GM19324 (cell line): ENCODE measurements at regions not wholly inside any gene's neighbourhood (a gene's known extent, or its start where the extent isn't known, plus 50 kb on each side); places are given as distances from the start of the nearest gene placed in this dataset.

ENCODE experiments used
- ATAC-seq: cut with Tn5 transposase; IDR thresholded peaks from one replicate; pipeline ENCODE4 v1.9.1; 2021; ENCODE audit warnings: mild to moderate bottlenecking, moderate library complexity; ENCODE audit not compliant: unreplicated experiment, low FRiP score

DNA sequence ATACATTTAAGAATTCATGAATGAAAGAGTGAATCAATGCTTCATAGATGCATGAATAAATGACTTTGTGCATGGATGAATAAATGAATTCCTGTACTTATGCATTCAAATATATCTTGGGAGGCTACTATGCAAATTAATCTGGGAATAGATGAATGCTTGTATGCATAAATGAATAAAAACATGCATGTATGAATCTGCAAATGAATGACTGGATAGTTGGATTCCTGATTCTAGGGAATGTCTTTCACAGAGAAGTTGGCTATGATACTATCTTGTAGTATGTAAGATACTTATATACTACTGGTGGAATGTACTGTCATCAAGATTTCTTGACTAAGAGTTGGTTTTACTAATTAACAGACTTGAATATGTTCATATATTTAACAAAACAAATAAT lies 75.3 kb upstream of the ASTN2 start:
- no peak for ATAC-seq

DNA sequence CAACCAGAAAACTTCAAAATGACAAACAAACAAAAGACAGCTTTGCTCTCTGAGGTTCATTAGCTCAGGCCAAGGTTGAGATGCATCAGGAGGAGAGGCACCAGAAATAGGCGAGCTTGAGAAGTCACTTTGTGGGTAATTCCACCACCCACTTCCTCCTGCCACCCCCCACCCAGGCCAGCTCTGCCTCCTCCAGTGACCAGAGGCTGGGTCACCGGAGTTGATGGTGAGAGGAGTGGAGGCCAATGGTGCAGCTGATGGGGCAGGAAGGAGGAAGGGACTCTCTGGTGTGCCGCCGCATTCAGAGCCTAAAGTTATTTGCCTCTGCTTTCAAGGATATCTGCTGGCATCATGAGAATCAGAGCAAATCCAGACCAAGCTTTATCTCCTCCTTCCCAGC lies 73.8 kb upstream of the ASTN2 start:
- no peak for ATAC-seq

DNA sequence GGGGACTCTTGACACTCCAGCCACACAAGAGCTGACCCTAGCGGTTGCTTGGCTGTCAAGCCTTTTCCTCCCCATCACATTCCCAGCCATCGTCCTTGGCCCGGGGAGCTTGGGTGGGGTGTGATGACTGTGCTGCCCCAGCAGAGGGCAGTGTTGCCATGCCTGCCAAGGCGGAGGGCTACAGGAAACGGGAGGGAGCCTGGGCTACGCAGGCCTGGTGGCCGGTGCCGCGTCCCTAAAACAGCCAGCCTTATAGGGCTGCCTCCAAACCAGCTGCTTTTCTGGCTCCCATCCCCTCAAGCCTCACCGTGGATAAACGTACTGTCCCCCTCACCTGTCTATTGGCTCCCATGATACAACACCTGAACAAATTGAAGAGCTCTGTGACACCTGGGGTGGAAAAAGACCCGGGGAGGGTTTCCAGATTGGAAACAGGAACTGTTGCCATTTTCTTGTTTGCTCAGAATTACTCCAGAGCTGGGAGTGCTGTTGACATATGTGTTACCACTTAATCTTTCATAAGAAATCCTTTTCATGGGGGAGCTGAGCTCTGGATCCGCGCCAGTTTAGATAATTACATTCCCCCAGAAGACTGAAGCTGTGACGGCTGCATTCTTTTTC lies 72.8 kb upstream of the ASTN2 start:
- peak; percentile 90 for ATAC-seq

GRCh38 chr9:117486426-117486825 lies 71.6 kb upstream of the ASTN2 start:
- no peak for ATAC-seq

DNA sequence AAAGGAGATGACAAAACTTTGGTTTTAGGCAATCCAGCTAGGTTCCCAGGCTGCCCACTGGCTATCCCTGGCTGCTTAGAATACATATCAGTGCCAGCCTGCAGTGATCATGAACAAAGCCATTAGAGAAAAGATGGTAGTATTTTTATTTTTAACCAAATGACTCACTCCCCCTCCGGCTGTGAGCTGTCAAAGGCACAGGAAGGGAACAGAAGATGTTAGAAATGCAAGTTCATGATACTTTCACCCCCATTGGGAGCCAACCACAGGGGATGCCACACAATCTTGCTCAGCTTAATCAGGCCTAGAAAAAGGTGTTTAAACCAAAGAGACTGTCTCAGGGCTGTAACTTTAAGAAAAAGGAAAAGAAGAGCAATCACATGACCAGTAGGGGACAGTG lies 70.3 kb upstream of the ASTN2 start:
- ATAC-seq = no peak

GRCh38 chr9:117480729-117481128 lies 65.9 kb upstream of the ASTN2 start:
- no peak for ATAC-seq

DNA sequence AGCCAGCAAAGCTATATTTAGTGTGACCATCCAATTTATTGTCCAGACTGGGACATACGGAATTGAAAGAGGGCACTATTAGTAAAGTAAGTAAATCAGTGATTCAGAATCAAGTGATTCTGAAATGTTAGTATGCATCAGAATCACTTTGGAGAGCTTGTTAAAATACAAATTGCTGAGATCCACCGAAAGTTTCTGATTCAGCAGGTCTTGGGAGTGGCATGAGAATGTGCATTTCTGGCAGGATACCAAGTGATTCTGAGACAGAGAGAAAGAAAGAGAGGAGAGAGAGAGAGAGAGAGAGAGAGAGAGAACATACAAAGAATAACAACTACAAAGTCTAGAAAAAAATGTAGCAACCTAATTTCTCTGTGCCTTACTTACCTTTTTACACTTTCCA lies 65.4 kb upstream of the ASTN2 start:
- no peak for ATAC-seq

DNA sequence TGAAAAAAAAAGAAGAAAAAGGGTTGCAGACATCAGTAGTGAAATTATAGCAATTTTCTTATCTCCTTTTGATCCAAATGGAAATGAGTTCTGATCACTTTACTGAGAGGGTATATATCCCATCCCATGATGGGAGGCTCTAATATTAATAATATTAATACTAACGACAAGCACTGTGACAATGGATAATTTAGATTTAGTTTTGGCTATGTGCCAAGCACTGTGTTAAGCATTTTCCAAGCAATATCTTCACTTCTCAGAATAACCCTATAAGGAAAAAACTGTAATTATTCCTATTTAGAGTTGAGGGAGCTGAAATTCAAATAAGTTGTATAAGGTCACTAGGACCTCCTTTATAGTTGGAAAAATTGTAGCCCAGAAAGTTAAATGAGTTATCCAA lies 58.4 kb upstream of the ASTN2 start:
- ATAC-seq = no peak

- ATAC-seq = no peak
Observed at GRCh38 chr9:117470902-117471301, 56.0 kb upstream of the ASTN2 start.

- ATAC-seq = no peak
Observed at GRCh38 chr9:117470455-117470854, 55.6 kb upstream of the ASTN2 start.

GRCh38 chr9:117466111-117466510 lies 51.3 kb upstream of the ASTN2 start:
- no peak for ATAC-seq

- no peak for ATAC-seq
Observed at GRCh38 chr9:117465706-117466105, 50.8 kb upstream of the ASTN2 start.

- ATAC-seq = no peak
Observed at GRCh38 chr9:117464941-117465616, 50.2 kb upstream of the ASTN2 start.
